ENCODE measurements at regions not wholly inside any gene's neighbourhood (a gene's known extent, or its start where the extent isn't known, plus 50 kb on each side); places are given as distances from the start of the nearest gene placed in this dataset.

DNA sequence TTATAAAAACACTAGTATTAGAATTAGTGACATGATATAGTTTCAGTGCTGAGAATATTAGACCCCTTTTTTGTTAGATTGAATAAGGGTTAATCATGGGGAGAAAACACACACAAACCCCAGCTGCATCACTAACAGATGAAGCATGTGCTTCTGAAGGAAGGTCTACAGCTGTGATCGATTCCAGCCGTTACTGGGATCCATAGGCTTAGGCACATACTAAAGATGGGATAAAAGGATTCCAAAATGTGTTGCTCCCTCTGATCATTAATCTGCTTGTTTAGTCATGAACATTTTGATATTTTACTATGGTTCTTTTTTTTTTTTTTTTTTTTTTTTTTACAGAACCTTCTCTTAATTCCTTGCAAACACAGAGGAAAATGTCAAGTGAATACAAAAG is 1591.3 kb downstream of the EFNB2 start:
- no peak overlapping the region for H2AFZ ChIP-seq (ENCODE audit: low read length)
- DNase-seq (ENCODE audit: low read depth in 2 of 2): peak in 1 of 2 donors; percentile 3
- no peak overlapping the region for H3K9ac ChIP-seq (ENCODE audit: insufficient read depth, low read length)
- no peak overlapping the region for H3K27ac ChIP-seq (ENCODE audit: insufficient read depth, low read length)
- H3K4me2 ChIP-seq (ENCODE audit: extremely low read depth, insufficient read depth, low read length): no peak overlapping the region
- TF ChIP-seq EZH2 (IDR thresholded peaks at IDR 0.05; ENCODE audit: low read length, missing control alignments) (no peak), CTCF (conservative IDR thresholded peaks at IDR 0.05 in 1 of 2, IDR thresholded peaks at IDR 0.05 in 1 of 2; ENCODE audit: low read depth in 1 of 2, low read length in 2 of 2) (no peak)
- no peaks in the 10 kb centered on the region for H3K27me3 ChIP-seq (ENCODE audit: control insufficient read depth, insufficient read depth, low read length)
- no peaks in the 10 kb centered on the region for H3K4me1 ChIP-seq (ENCODE audit: control insufficient read depth, extremely low read depth, insufficient read depth, low read length)
- no peaks in the 10 kb centered on the region for H3K36me3 ChIP-seq (ENCODE audit: control insufficient read depth, insufficient read depth, low read length)
- H3K4me3 ChIP-seq (replicated peaks in 1 of 4; ENCODE audit: control extremely low read depth in 1 of 4, insufficient read depth in 1 of 4, low read depth in 3 of 4, low read length in 4 of 4): no peak overlapping the region
- H3K79me2 ChIP-seq (ENCODE audit: control insufficient read depth, insufficient read depth, low read length): no peaks in the 10 kb centered on the region
- no peaks in the 10 kb centered on the region for H3K9me3 ChIP-seq (ENCODE audit: control insufficient read depth, insufficient read depth, low read depth, low read length)
- no peaks in the 10 kb centered on the region for H4K20me1 ChIP-seq (ENCODE audit: control insufficient read depth, extremely low read depth, insufficient read depth, low read length)

GRCh38 chr13:104943331-104943730 is 1592.1 kb downstream of the EFNB2 start:
- Histone ChIP-seq H3K27me3 (ENCODE audit: control insufficient read depth, insufficient read depth, low read length) (no peaks in the 10 kb centered on the region), H3K4me1 (ENCODE audit: control insufficient read depth, extremely low read depth, insufficient read depth, low read length) (no peaks in the 10 kb centered on the region), H4K20me1 (ENCODE audit: control insufficient read depth, extremely low read depth, insufficient read depth, low read length) (no peaks in the 10 kb centered on the region), H3K79me2 (ENCODE audit: control insufficient read depth, insufficient read depth, low read length) (no peaks in the 10 kb centered on the region), H3K4me2 (ENCODE audit: extremely low read depth, insufficient read depth, low read length) (no peak overlapping the region), H3K9ac (ENCODE audit: insufficient read depth, low read length) (no peak overlapping the region), H3K4me3 (replicated peaks in 1 of 4; ENCODE audit: control extremely low read depth in 1 of 4, insufficient read depth in 1 of 4, low read depth in 3 of 4, low read length in 4 of 4) (no peak overlapping the region), H2AFZ (ENCODE audit: low read length) (no peak overlapping the region), H3K27ac (ENCODE audit: insufficient read depth, low read length) (no peak overlapping the region), H3K36me3 (ENCODE audit: control insufficient read depth, insufficient read depth, low read length) (no peaks in the 10 kb centered on the region), H3K9me3 (ENCODE audit: control insufficient read depth, insufficient read depth, low read depth, low read length) (no peaks in the 10 kb centered on the region)
- no peak for TF ChIP-seq EZH2 (IDR thresholded peaks at IDR 0.05; ENCODE audit: low read length, missing control alignments)
- TF ChIP-seq CTCF (conservative IDR thresholded peaks at IDR 0.05 in 1 of 2, IDR thresholded peaks at IDR 0.05 in 1 of 2; ENCODE audit: low read depth in 1 of 2, low read length in 2 of 2): no peak
- DNase-seq (ENCODE audit: low read depth in 2 of 2): no peak

- DNase-seq (ENCODE audit: low read depth in 2 of 2): no peak
- no peak overlapping the region for H3K9ac ChIP-seq (ENCODE audit: insufficient read depth, low read length)
- H3K79me2 ChIP-seq (ENCODE audit: control insufficient read depth, insufficient read depth, low read length): no peaks in the 10 kb centered on the region
- H3K4me1 ChIP-seq (ENCODE audit: control insufficient read depth, extremely low read depth, insufficient read depth, low read length): no peaks in the 10 kb centered on the region
- no peaks in the 10 kb centered on the region for H3K27me3 ChIP-seq (ENCODE audit: control insufficient read depth, insufficient read depth, low read length)
- H2AFZ ChIP-seq (ENCODE audit: low read length): no peak overlapping the region
- no peaks in the 10 kb centered on the region for H3K36me3 ChIP-seq (ENCODE audit: control insufficient read depth, insufficient read depth, low read length)
- no peak overlapping the region for H3K27ac ChIP-seq (ENCODE audit: insufficient read depth, low read length)
- TF ChIP-seq CTCF (conservative IDR thresholded peaks at IDR 0.05 in 1 of 2, IDR thresholded peaks at IDR 0.05 in 1 of 2; ENCODE audit: low read depth in 1 of 2, low read length in 2 of 2) (no peak), EZH2 (IDR thresholded peaks at IDR 0.05; ENCODE audit: low read length, missing control alignments) (no peak)
- H3K4me3 ChIP-seq (replicated peaks in 1 of 4; ENCODE audit: control extremely low read depth in 1 of 4, insufficient read depth in 1 of 4, low read depth in 3 of 4, low read length in 4 of 4): no peak overlapping the region
- no peak overlapping the region for H3K4me2 ChIP-seq (ENCODE audit: extremely low read depth, insufficient read depth, low read length)
- H4K20me1 ChIP-seq (ENCODE audit: control insufficient read depth, extremely low read depth, insufficient read depth, low read length): no peaks in the 10 kb centered on the region
- H3K9me3 ChIP-seq (ENCODE audit: control insufficient read depth, insufficient read depth, low read depth, low read length): no peaks in the 10 kb centered on the region
Observed at GRCh38 chr13:104937881-104938280, 1597.6 kb downstream of the EFNB2 start.
